ENCODE measurements at regions not wholly inside any gene's neighbourhood (a gene's known extent, or its start where the extent isn't known, plus 50 kb on each side); places are given as distances from the start of the nearest gene placed in this dataset.

GRCh38 chr10:118401708-118402193 lies 59.6 kb upstream of the FAM204A start:
- ATAC-seq: no peak
- TF ChIP-seq EHMT2 (IDR thresholded peaks at IDR 0.05; ENCODE audit: borderline replicate concordance, low read depth, low read length) (no peak), MAFK (conservative IDR thresholded peaks at IDR 0.05 in 1 of 2, IDR thresholded peaks at IDR 0.05 in 1 of 2; ENCODE audit: low read length in 2 of 2) (peak; percentile 64 to 82), FLYWCH1 (CRISPR knock-in tag; IDR thresholded peaks at IDR 0.05) (no peak), ZSCAN30 (CRISPR knock-in tag; IDR thresholded peaks at IDR 0.05) (no peak), ZNF234 (CRISPR knock-in tag; conservative IDR thresholded peaks at IDR 0.05) (no peak), TERF1 (CRISPR knock-in tag; IDR thresholded peaks at IDR 0.05) (no peak), DMTF1 (CRISPR knock-in tag; IDR thresholded peaks at IDR 0.05) (no peak), POLR2G (IDR thresholded peaks at IDR 0.05; ENCODE audit: low read depth, low read length) (no peak), YY1 (IDR thresholded peaks at IDR 0.05; ENCODE audit: insufficient read depth, insufficient replicate concordance, low read depth, low read length) (no peak), ZSCAN9 (CRISPR knock-in tag; IDR thresholded peaks at IDR 0.05; ENCODE audit: borderline replicate concordance) (no peak), HNF4A (CRISPR knock-in tag; IDR thresholded peaks at IDR 0.05) (no peak), SUZ12 (IDR thresholded peaks at IDR 0.05; ENCODE audit: low read depth, low read length) (no peak), MAFF (IDR thresholded peaks at IDR 0.05; ENCODE audit: low read depth, low read length) (peak; percentile 58)
- TF ChIP-seq, protein P1, sequence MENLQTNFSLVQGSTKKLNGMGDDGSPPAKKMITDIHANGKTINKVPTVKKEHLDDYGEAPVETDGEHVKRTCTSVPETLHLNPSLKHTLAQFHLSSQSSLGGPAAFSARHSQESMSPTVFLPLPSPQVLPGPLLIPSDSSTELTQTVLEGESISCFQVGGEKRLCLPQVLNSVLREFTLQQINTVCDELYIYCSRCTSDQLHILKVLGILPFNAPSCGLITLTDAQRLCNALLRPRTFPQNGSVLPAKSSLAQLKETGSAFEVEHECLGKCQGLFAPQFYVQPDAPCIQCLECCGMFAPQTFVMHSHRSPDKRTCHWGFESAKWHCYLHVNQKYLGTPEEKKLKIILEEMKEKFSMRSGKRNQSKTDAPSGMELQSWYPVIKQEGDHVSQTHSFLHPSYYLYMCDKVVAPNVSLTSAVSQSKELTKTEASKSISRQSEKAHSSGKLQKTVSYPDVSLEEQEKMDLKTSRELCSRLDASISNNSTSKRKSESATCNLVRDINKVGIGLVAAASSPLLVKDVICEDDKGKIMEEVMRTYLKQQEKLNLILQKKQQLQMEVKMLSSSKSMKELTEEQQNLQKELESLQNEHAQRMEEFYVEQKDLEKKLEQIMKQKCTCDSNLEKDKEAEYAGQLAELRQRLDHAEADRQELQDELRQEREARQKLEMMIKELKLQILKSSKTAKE (CRISPR knock-in tag; IDR thresholded peaks at IDR 0.05; ENCODE audit: borderline replicate concordance): no peak
- peaks cover 4% of the 10 kb centered on the region in 2 experiments; a peak in 3 of 5 replicates for H3K27me3 ChIP-seq (ENCODE audit: control insufficient read depth in 1 of 2, insufficient read depth in 2 of 2, low read length in 2 of 2)

More at GRCh38 chr10:118401708-118402193, 59.6 kb upstream of the FAM204A start:
- H3K36me3 ChIP-seq (replicated peaks in 1 of 2; ENCODE audit: control insufficient read depth in 1 of 2, insufficient read depth in 2 of 2, low read length in 2 of 2): no peaks in the 10 kb centered on the region
- DNase-seq (ENCODE audit: low spot score) (no peak), FAIRE-seq (no peak)
- H4K20me1 ChIP-seq (ENCODE audit: insufficient read depth, low read length): no peaks in the 10 kb centered on the region
- no peak overlapping the region for H3K4me2 ChIP-seq (ENCODE audit: low read depth, low read length)
- H2AFZ ChIP-seq (ENCODE audit: low read length): no peak overlapping the region
- POLR2A ChIA-PET: no interaction called here
- peaks cover 12% of the 10 kb centered on the region for H3K4me1 ChIP-seq (ENCODE audit: insufficient read depth, low read length)
- intact Hi-C loops (cut with micrococcal nuclease; ENCODE audit: unreplicated experiment): no loop called here
- no peaks in the 10 kb centered on the region for H3K79me2 ChIP-seq (ENCODE audit: insufficient read depth, low read length)
- 9% methylated on average over 2 of the region's 2 CpGs for WGBS (ENCODE audit: low lambda C conversion rate)
- H3K9me3 ChIP-seq (ENCODE audit: low read length): no peaks in the 10 kb centered on the region
- H3K27ac ChIP-seq (ENCODE audit: extremely low read length, insufficient read depth, low read length): no peak overlapping the region
- H3K9ac ChIP-seq (ENCODE audit: insufficient read depth, low read depth, low read length): no peak overlapping the region
- CTCF ChIA-PET (ENCODE audit: low intra/inter-chr PET ratio, low total read pairs): no interaction called here
- in situ Hi-C loops (cut with HindIII; ENCODE audit: extremely low pct_ligation_motif_present, low pct_unique_long_range_greater_than_20kb): no loop called here
- BruUV-seq (replicated peaks): no TSS peak
- no peak overlapping the region for H3K4me3 ChIP-seq (replicated peaks in 1 of 3; ENCODE audit: insufficient read depth in 1 of 3, low read depth in 2 of 3, low read length in 3 of 3)
